ENCODE measurements at regions not wholly inside any gene's neighbourhood (a gene's known extent, or its start where the extent isn't known, plus 50 kb on each side); places are given as distances from the start of the nearest gene placed in this dataset.

GRCh38 chr2:122378521-122378920 is 623.1 kb downstream of the TSN start:
- Histone ChIP-seq H3K4me1 (ENCODE audit: low read depth) (no peaks in the 10 kb centered on the region), H3K36me3 (no peaks in the 10 kb centered on the region), H3K4me3 (no peak overlapping the region), H3K27me3 (no peaks in the 10 kb centered on the region), H3K9me3 (ENCODE audit: low read depth) (no peaks in the 10 kb centered on the region), H3K27ac (no peak overlapping the region)
- TF ChIP-seq, protein P1, sequence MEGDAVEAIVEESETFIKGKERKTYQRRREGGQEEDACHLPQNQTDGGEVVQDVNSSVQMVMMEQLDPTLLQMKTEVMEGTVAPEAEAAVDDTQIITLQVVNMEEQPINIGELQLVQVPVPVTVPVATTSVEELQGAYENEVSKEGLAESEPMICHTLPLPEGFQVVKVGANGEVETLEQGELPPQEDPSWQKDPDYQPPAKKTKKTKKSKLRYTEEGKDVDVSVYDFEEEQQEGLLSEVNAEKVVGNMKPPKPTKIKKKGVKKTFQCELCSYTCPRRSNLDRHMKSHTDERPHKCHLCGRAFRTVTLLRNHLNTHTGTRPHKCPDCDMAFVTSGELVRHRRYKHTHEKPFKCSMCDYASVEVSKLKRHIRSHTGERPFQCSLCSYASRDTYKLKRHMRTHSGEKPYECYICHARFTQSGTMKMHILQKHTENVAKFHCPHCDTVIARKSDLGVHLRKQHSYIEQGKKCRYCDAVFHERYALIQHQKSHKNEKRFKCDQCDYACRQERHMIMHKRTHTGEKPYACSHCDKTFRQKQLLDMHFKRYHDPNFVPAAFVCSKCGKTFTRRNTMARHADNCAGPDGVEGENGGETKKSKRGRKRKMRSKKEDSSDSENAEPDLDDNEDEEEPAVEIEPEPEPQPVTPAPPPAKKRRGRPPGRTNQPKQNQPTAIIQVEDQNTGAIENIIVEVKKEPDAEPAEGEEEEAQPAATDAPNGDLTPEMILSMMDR (IDR thresholded peaks at IDR 0.05; ENCODE audit: low read depth, low read length) = no peak
- no peak for DNase-seq (ENCODE audit: low read depth in 1 of 2, low spot score in 1 of 2)

DNA sequence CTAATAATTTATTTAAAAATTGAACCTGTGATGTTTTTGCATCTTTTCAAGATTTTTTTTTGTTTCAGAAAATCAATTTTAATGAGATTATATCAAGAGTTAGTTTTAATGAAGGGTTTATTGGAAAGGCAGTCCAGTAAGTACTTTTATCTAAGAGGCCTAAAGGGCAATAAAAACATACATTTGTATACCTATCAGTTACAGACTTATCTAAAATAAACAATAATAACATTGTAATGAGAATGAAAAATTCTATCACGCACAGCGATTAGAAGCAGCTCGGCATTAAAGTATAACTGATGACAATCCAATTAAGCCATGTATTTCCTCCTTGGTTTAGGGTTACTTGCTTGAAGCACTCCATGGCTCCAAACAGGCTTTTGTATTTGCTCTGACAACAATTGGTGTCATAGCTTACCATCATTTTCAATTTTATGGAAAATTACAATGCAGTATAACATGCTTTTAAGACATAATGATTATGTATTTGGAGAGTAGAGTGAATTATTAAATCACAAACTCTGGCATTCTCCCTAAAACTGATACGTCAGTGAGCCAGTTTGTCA is 629.4 kb downstream of the TSN start:
- no peaks in the 10 kb centered on the region for H3K27me3 ChIP-seq
- TF ChIP-seq, protein P1 (IDR thresholded peaks at IDR 0.05; ENCODE audit: low read depth, low read length) = no peak
- H3K9me3 ChIP-seq (ENCODE audit: low read depth) = no peaks in the 10 kb centered on the region
- H3K27ac ChIP-seq = no peak overlapping the region
- DNase-seq (ENCODE audit: low read depth in 1 of 2, low spot score in 1 of 2) = no peak
- no peaks in the 10 kb centered on the region for H3K4me1 ChIP-seq (ENCODE audit: low read depth)
- H3K4me3 ChIP-seq = no peak overlapping the region
- H3K36me3 ChIP-seq = no peaks in the 10 kb centered on the region

GRCh38 chr2:122388208-122388607 is 632.8 kb downstream of the TSN start:
- H3K4me1 ChIP-seq (ENCODE audit: low read depth) = no peaks in the 10 kb centered on the region
- DNase-seq (ENCODE audit: low read depth in 1 of 2, low spot score in 1 of 2) = no peak
- H3K9me3 ChIP-seq (ENCODE audit: low read depth) = no peaks in the 10 kb centered on the region
- TF ChIP-seq, protein P1 (IDR thresholded peaks at IDR 0.05; ENCODE audit: low read depth, low read length) = no peak
- no peak overlapping the region for H3K27ac ChIP-seq
- no peaks in the 10 kb centered on the region for H3K36me3 ChIP-seq
- H3K27me3 ChIP-seq = no peaks in the 10 kb centered on the region
- H3K4me3 ChIP-seq = no peak overlapping the region

DNA sequence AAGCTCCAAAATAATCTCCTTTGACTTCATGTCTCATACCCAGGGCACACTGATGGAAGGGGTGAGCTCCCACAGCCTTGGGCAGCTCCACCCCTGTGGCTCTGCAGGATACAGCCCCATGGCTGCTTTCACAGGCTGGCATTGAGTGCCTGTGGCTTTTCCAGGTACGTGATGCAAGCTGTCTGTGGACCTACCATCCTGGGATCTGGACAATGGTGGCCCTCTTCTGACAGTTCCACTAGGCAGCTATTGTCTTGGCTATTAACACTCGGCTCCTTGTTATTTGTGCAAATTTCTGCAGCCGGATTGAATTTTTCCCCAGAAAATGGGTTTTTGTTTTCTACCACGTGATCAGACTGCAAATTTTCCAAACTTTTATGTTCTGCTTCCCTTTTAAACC is 634.2 kb downstream of the TSN start:
- TF ChIP-seq, protein P1 (IDR thresholded peaks at IDR 0.05; ENCODE audit: low read depth, low read length) = no peak
- no peaks in the 10 kb centered on the region for H3K27me3 ChIP-seq
- no peaks in the 10 kb centered on the region for H3K9me3 ChIP-seq (ENCODE audit: low read depth)
- no peak overlapping the region for H3K4me3 ChIP-seq
- no peaks in the 10 kb centered on the region for H3K36me3 ChIP-seq
- H3K27ac ChIP-seq = no peak overlapping the region
- no peak for DNase-seq (ENCODE audit: low read depth in 1 of 2, low spot score in 1 of 2)
- no peaks in the 10 kb centered on the region for H3K4me1 ChIP-seq (ENCODE audit: low read depth)

GRCh38 chr2:122390406-122390805 is 635.0 kb downstream of the TSN start:
- Histone ChIP-seq H3K4me3 (no peak overlapping the region), H3K27me3 (no peaks in the 10 kb centered on the region), H3K9me3 (ENCODE audit: low read depth) (no peaks in the 10 kb centered on the region), H3K36me3 (no peaks in the 10 kb centered on the region), H3K4me1 (ENCODE audit: low read depth) (no peaks in the 10 kb centered on the region), H3K27ac (no peak overlapping the region)
- peak in 1 of 2 donors; percentile 19 for DNase-seq (ENCODE audit: low read depth in 1 of 2, low spot score in 1 of 2)
- TF ChIP-seq, protein P1 (IDR thresholded peaks at IDR 0.05; ENCODE audit: low read depth, low read length) = no peak

GRCh38 chr2:122391726-122392125 is 636.3 kb downstream of the TSN start:
- H3K27ac ChIP-seq = no peak overlapping the region
- no peaks in the 10 kb centered on the region for H3K36me3 ChIP-seq
- TF ChIP-seq, protein P1 (IDR thresholded peaks at IDR 0.05; ENCODE audit: low read depth, low read length) = no peak
- no peaks in the 10 kb centered on the region for H3K9me3 ChIP-seq (ENCODE audit: low read depth)
- no peak for DNase-seq (ENCODE audit: low read depth in 1 of 2, low spot score in 1 of 2)
- no peaks in the 10 kb centered on the region for H3K27me3 ChIP-seq
- no peak overlapping the region for H3K4me3 ChIP-seq
- no peaks in the 10 kb centered on the region for H3K4me1 ChIP-seq (ENCODE audit: low read depth)
